GM19372 (cell line): ENCODE measurements at regions not wholly inside any gene's neighbourhood (a gene's known extent, or its start where the extent isn't known, plus 50 kb on each side); places are given as distances from the start of the nearest gene placed in this dataset.

ENCODE experiments used
- ATAC-seq: cut with Tn5 transposase; IDR thresholded peaks from one replicate; pipeline ENCODE4 v1.9.1; 2021; ENCODE audit warnings: mild to moderate bottlenecking, low read depth, moderate library complexity; ENCODE audit not compliant: unreplicated experiment

DNA sequence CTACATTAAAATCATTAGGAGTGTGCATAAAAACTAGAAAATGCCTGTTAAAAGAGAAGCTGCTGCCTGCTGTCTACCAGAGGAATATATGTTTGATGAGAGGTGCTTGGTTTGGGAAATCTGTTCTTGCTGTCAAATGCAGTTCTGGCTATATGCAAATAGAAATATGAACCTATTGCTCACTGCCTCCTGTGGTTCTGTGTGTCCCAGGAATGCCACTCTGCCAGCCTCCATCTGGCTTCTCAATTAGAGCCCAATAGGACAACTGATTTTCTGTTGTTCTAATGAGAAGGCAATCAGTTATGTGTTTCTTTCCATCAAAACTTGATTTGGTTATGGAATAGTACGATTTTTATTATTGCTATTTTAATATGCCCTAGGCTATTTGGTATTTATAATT lies 759.7 kb downstream of the HDGFL1 start:
- ATAC-seq, result no peak

DNA sequence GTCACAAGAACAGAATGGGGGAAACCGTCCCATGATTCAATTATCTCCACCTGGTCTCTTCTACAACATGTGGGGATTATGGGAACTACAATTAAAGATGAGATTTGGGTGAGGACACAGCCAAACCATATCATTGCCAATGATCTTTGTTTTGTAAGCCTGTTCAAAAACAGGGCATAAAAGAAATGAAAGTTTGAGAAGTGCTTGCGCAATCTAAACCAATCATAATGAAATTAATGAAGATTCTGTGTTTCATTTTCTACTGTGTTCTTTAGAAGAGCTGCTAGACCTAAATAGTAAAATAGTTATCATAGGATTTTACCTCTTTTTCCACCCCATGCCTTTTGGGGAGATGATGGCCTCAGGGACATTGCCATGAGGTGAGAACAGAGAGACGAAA lies 761.3 kb downstream of the HDGFL1 start:
- ATAC-seq, result no peak

DNA sequence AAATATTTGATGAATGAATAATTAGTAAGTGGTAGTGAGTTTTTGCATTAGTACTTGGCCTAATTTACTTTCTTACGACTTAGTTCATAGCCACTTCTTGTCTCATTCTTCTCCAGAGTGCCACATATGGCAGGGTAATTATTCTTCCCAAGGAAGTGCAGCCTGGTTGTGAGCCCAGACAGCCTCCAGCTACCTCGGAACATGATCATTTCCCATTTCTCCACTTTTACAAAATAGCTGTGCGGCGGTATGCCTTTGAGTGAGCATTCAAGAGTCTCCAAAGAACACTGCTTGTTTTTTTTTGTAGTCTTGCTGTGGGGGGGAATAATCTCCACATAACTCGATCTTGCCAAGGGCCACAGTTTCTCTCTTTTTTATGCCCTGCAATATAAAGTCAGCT lies 765.0 kb downstream of the HDGFL1 start:
- no peak for ATAC-seq

DNA sequence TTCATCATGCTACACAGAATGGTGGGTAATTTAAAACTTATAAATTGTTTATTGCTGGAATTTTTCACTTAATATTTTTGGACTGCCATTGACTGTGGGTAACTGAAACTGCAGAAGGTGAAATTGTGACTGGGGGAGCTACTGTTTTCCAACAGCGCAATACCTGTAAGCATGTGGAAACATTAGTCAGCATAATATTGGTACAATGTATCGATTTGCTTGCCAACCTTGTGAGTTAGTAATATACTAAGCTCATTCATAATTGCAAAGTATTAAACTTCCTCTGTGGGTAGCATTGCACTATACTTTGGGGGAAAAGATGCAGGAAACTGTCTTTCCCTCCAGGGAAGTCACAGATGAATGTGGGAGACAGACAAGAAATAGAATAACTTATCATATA lies 766.5 kb downstream of the HDGFL1 start:
- no peak for ATAC-seq

DNA sequence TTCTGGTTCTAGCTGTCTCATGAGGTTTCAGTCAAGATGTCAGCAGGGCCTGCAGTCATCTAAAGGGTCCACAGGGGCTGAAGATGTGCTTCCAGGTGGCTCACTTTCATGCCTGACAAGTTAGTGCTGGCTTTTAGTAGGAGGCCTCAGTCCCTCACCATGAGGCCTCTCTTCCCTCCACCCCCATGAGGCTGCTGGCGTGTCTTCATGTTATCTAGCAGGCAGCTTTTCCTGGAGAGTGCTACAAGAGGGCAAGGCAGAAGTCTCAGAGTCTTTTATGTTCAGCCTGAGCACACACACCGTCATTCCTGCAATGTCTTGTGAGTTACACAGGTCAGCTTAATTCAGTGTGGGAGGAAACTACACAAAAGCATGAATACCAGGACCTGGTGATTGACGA lies 769.9 kb downstream of the HDGFL1 start:
- no peak for ATAC-seq

DNA sequence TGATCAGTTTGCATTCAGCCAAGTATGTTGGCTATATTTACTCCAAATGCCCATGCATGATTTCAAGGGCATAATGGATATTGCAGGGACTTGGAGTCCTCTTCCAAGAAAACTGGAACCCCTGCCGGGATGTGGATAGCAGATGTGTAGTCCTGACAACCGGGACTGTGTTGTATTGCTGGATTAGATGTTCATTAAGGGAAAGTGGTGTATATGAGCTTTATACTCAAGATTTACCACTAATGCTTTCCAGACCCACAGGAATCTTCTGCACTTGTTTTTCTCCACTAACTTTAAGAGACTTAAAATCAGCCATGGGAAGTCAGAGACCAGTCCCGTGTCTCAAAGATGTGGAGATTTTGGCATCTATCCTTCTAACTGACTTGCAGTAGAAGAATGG lies 770.9 kb downstream of the HDGFL1 start:
- ATAC-seq, result no peak

DNA sequence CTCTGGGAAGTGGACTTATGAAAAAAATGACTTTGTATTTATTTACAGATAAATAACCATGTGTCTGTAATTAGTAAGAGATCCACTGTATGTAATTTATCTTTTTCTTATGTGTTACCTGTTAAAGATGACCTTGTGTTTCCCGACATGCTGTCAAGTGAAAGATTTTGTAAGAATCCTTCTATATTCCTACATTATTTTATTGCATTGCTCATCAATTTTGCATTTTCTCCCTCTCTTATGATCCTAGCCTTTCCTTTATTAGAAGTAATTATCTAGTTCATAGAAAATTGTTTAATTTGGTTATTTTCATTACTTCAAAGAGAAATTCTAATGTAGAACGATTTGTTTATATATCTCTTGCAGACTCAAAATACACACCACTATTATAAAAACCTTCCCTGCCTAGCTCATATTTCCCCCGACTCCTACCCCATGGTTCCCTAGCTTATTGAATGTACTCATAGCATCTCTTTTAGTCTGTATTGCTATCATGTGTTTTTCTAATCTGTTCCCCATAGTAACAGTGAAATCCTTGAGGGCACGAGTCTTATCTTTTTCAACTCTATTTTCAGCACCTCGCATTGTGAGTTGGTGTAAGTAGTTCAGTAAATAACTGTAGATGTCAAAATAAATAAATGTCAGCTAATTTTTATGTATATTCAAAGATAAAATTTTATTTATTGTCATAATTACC lies 774.4 kb downstream of the HDGFL1 start:
- ATAC-seq, result no peak

DNA sequence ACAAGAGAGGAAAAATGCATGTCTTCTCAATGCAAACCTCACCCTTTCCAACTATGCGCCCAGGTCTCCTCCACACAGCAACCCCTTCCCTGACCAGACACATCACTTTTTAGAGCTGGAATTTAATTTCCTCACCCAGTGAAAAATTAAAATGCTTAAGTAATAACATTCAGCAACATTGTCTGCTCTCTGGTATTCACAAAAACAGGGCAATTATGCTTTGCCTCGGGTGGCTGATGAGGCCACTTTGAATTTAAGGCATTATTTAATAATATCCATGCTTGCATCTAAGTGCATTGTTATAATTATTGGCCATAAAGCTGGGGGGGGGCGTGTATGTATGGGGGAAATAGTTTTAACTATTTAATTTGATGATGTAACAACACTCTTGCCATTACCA lies 777.8 kb upstream of the NRSN1 start:
- no peak for ATAC-seq

DNA sequence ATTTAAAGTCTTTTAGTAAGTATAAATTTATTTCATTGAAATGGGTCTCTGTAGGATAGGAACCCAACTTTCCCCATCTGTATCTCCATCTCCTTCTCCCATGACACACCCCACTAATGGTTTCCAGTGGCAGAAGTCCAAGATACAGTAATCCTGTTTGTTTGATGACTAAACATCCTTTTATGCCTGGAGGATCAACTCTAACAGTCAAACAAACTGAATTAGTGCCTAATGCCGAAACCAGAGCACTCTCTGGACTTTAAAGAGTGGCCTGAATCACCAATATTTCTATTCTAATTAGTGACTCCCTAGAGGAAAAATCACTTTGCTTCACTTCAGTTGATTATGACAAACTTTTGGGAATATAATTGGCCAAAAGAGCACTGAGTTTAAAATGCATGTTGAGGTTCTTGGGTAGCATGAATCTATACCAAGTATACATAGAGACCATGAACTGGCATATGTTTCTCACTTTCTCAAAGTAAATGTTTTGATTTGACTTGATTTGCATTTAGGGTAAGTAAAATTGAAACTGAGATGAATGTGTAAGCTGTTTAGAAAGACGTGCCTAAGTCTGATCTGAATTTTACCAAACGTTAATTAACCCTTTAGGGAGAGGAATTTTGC lies 776.4 kb upstream of the NRSN1 start:
- no peak for ATAC-seq

DNA sequence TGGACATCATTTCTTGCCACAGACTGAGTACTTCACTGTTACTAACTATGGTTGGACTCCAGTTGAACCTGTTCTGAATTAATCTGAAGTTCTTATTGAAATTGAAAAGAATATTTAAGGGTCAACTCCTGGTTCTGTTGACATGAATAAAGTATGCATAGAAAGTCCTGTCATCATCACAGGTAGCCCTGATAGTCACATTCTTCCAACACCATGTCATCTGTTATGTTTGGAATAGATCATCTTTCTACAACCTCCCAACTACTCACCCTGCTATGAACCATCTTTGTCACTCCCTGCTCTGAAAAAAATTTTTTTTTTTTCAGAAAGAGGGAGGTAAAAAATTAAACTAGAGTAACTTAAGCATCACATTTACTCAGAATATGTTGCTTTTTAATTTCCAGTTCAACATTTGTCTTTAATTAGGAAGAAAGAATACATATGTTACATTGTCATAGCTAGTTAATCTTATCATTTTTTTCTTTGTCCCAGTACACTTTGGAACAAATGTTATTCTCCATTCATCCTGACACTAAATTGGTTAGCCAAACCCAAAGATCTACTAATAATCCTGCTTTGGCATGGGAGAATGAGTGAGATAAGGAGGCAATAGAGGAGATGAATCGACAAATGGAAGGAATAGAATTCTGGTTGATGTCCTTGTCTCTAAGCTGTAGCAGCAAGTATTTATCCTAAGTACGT lies 775.1 kb upstream of the NRSN1 start:
- ATAC-seq, result no peak

DNA sequence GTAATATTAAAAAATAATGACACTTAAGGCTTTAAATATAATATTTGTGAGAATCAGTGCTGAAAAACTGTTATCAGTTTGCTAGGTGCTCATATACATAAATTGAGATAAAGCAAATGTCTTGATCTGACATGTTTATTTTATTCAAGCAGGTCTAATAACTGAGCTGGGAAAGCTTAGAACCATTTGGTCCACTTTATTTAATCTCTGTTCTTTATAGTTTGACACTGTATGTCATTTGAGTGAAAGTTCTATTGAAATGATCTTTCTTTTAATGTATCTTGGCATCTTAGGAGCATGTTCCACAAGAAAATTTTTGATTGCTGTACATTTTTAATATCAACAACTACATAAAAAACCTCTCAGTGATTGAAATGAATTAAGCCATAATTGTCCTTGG lies 772.0 kb upstream of the NRSN1 start:
- no peak for ATAC-seq

DNA sequence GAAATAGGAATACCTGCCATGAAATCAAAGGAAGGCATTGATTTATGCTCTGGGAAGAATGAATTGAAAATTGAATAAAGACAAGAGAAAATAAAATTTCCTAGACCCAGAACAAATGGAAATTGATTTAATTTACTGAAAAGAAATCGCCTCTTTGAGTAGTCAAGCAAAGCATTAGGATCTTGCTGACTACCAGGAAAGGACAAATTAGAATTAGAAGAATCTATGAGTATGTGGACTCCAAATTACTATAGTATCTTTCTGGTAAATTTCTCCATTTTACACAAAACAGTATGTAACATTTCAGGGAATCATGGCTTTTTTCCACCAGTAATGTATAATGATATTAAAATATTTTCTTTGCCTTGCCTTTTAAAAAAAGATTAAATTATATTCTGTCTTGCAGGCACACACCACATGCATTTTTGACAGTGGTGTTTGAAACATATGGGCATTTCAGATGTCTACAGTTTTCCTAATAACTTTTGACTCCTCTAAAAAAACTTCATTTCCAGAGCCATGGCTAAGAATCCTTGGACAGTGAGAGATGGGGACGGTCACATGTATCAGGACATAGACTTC lies 768.7 kb upstream of the NRSN1 start:
- no peak for ATAC-seq

DNA sequence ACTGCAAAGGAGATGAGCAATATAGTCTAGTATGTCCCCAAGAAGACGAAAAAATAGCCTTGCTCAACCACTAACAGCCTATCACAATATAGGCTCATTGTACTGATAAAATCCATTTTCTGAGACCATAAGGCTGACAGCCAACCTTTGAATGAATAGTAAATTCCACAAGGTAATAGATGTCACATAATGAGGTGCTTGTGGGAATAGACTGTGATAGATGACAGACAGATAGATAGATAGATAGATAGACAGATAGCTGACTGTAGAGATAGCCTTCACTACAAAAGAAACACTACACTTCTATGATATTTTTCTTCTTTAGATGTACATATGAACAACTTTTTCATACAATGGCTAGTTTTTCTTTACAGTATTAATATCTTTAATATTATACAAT lies 760.3 kb upstream of the NRSN1 start:
- ATAC-seq, result no peak

DNA sequence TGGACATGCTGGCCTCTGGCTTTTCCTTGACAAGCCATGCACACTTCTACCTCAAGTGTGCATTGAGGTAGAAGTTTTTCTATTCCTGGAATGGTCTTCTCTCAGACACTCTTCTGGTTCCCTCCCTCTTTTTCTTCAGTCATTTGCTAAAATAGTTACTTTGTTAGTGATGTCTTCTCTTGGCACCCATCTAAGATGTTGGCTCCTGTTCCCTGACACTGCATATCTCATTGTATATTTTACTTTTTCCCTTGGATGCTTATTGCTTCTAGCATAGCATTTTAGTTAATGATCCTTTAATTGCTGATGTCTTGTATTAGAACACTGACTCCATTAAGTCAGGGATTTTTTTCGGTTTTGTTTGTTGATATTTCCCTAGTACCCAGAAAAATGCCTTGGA lies 758.7 kb upstream of the NRSN1 start:
- ATAC-seq, result no peak

DNA sequence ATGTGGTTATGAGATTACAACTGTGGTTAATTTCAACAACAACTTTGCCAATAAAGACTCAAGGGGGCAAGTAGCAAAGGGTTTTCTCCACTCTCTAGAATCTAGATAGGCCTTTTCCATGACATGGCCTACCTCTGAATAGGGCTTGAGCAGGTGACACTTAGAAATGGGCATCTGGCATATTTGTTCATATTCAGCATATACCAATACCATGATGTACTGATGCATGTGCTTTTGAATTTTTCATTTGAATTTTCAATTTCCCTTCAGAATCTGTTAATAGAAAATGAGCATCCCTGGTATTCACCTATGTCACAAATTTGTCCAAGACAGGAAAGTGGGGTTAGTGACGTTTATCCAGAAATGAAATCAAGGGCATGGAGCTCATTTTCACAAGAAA lies 757.5 kb upstream of the NRSN1 start:
- no peak for ATAC-seq

DNA sequence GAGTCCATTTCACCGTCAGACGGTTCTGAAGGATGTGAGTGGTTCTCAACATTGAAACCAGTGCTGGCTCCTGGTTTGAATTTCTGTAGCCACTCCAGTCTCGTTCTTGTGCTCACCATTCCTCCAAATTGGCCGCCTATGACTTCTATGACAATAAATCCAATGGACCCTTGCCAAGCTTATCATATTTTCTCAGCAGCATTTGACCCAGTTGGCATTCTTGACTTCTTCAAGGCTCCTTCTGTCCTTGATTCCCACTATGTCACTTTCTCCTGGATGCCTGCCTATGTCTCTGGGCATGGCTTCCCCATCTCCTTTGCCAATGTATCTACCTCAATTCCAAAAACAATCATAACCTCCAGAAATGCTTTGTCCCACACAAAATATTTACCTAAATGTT lies 756.0 kb upstream of the NRSN1 start:
- ATAC-seq, result no peak

DNA sequence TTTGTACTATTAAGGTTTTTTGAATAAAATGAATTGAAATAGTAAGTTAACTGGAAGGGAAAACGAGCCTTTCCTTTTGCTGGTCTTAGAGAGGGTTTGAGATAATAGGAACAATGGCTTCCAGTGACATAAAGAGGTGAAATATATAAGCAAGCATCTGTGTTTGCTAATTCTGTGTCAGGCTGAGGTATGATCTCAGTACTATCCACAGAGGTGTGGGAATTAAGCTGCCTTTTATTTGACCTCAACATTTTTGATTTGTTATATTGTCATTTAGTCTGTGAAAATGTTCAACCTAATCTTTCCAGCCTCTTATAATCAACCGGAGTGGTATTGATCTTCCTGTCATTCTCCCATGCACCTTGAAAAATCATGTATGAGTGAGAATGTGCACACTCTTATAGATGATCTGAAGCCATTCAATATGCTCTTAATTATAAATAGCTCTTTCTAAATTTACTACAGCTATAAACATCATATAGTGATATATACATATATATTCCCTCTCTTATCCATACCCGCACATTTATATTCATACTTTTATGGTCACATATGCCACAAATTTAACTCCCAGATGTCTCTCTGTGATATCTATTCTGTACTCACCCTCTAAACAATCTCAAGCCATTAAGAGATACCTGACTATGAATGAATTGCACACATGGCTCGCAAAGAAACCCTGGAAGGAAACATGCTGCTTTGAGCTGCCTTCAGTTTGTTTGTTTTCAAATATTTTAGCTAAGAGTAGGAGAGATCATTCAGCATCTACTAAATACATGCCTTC lies 754.7 kb upstream of the NRSN1 start:
- ATAC-seq, result no peak

DNA sequence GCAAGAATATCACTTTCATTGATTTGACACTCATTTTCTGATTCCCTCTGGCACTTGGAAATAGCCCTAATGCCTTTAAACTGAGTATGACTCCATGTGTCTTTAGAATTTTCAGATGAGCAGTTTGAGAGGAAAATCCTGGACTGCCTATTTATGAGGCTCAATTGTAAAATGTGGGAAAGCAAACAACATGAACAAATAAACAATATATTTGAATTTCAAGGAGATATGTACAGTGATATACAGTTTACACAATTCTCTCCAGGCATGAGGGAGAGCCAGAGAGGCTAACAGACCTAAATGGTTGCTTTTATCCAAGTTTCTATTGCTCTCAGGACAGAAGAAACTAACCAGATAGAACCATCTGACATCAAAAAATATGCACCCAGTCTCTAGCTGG lies 748.2 kb upstream of the NRSN1 start:
- no peak for ATAC-seq

DNA sequence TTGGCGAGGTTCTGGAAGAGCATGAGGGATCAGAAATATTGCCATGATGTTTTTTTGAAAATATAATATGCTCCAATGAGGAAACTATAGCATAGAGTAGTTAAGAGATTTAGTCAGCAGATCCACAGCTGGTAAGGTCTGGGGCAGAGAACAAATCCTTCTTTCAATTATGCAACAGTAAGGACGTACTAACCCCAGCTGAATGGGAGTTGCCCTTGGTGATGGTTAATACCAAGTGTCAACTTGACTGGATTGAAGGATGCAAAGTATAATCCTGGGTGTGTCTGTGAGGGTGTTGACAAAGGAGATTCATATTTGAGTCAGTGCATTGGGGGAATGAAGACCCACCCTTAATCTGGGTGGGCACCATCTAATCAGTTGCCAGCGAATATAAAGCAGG lies 745.5 kb upstream of the NRSN1 start:
- ATAC-seq, result no peak

DNA sequence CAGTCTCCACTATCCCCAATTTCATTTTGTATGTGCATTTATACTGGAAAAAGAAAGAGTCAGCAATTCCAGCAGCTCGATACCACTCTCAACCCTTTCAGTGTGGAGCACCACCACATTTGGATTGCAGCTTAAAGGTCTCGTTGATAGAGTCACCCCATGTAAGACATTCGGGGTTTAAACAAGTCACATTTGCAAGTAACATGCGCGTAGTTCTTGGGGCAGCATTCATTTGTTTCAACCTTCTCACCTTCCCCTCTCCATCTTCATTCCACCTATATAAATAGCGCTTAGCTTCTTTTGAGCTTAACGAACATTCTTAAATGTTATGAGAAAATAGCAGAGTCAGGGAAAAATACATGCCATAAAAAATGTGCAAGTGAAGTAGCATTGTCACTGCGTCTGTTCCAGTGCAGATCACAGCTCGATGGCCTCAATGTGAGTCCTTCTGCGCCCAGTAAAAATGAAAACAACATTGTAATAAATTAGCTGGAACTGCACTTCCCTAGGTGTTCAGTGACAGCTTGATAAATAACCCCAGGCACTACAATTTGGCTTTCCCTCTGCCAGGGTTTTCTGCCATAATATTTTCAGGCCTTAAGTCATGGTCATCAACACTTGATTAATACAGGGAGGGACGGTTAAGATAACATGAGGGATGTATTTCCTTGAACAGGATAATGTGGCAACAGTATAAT lies 737.8 kb upstream of the NRSN1 start:
- no peak for ATAC-seq
